Fibroblast of villous mesenchyme (primary cell): ENCODE measurements at regions not wholly inside any gene's neighbourhood (a gene's known extent, or its start where the extent isn't known, plus 50 kb on each side); places are given as distances from the start of the nearest gene placed in this dataset.

ENCODE experiments used
- DNase-seq: peaks from one replicate; pipeline ENCODE4 v3.0.0-alpha.2; 2010; ENCODE audit warnings: low read depth
- H3K4me3 ChIP-seq: 2 replicates; pipeline ENCODE4 v1.5.1; 2011; ENCODE audit warnings: low read depth, mild to moderate bottlenecking, low read length
- TF ChIP-seq, protein P1 (sequence below): IDR thresholded peaks from 2 replicates; pipeline ENCODE4 v1.5.1; 2012; ENCODE audit warnings: low read depth, mild to moderate bottlenecking, low read length; ENCODE audit not compliant: insufficient read depth

DNA sequence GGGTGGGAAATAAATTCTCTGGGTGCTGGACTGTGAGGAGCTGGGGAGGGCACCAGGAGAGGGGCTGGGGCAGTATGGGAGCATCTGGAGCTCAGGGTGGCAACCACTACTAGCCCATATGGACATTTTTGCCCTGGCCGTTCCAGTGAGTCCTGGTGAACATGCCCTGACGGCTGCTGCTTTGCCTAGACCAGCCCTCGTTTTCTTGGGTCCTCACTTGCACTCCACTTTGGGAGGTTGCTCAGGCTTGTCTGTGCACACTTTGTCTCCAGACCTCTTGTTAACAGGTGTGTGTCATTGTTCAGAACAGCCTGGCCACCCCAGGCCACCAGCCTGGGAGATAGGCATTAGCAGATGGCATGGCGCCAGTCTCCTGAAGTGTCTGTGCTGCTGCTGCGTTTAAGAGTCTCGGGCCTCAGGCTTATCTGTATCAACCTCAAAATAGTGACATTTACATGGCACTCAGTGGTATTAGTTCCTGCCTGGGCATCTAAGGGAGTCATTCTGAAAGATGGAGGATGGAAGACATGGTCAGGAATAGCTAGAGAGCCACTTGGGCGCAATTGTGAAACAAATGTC lies 190.5 kb downstream of the PTPRU start:
- no peak overlapping the region for H3K4me3 ChIP-seq
- no peak for DNase-seq
- TF ChIP-seq, protein P1, sequence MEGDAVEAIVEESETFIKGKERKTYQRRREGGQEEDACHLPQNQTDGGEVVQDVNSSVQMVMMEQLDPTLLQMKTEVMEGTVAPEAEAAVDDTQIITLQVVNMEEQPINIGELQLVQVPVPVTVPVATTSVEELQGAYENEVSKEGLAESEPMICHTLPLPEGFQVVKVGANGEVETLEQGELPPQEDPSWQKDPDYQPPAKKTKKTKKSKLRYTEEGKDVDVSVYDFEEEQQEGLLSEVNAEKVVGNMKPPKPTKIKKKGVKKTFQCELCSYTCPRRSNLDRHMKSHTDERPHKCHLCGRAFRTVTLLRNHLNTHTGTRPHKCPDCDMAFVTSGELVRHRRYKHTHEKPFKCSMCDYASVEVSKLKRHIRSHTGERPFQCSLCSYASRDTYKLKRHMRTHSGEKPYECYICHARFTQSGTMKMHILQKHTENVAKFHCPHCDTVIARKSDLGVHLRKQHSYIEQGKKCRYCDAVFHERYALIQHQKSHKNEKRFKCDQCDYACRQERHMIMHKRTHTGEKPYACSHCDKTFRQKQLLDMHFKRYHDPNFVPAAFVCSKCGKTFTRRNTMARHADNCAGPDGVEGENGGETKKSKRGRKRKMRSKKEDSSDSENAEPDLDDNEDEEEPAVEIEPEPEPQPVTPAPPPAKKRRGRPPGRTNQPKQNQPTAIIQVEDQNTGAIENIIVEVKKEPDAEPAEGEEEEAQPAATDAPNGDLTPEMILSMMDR = no peak

DNA sequence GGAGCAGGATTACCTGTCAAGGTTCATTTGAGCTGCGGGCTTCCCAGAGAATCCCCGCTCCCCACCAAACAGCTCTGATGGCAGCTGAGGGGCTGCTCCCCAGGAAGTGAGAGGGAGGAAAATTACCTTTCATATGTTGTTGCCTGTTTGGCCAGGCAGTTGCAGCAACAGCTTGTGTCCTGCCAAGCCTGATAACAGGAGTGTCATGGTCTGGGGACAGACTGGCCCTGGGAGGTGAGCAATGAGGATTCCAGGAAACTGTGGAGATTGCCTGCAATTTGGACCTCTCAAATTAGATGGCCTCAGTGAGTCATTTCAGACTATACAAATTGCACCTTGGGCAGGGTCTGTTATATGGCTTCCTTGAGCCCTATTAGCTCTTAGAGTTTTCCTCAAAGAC lies 189.3 kb downstream of the PTPRU start:
- TF ChIP-seq, protein P1 = no peak
- H3K4me3 ChIP-seq = no peak overlapping the region
- no peak for DNase-seq

DNA sequence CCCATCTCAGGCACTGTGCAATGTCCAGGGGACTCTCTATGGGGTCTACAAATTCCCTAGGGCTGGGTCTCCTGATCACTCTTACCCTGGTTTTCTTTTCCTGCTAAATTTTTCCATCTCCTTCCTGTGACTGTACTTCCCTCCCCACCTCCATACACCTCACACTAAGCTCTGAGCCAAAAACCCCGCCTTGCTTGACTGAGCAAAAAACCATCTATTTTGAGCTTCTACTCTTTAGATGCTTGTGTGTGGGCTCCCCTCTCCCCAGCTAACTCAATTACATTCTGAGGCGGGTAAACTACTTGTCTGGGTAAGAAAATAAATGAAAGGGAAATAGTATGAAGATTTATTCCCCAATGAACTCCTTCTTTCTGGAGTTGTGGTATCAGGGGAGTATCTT lies 187.9 kb downstream of the PTPRU start:
- DNase-seq = no peak
- TF ChIP-seq, protein P1 = no peak
- H3K4me3 ChIP-seq = no peak overlapping the region

DNA sequence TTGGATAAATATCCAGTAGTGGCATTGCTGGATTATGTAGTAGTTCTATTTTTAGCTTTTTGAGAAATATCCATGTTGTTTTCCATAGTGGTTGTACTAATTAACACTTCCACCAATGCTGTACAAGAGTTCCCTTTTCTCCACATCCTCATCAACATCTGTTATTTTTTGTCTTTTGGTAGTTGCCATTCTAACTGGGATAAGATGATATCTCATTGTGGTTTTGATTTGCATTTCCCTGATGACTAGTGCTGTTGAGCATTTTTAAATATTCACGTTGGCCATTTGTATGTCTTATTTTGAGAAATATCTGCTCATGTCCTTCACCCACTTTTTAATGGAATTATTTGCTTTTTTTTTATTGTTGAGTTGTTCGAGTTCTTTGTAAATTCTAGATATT lies 183.9 kb downstream of the PTPRU start:
- DNase-seq = no peak
- H3K4me3 ChIP-seq = no peak overlapping the region
- TF ChIP-seq, protein P1 = no peak

DNA sequence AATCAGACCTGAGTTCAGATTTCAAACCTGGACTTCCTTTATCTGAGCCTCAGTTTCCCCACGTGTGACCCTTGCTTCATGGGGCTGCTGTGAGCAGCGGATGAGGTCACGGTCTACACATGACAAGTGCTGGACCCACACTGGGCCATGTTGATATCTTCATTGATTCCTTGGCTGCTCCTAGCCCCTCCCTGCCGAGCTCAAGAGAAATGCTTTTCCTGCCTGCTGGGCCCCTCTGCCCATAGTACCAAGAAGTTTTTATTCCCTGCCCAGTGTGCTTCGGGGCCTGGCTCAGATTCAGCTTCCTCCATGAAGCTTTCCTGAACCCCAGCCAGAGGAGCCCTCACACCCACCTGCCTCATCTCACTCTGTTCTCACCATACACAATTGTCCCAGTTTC lies 181.6 kb downstream of the PTPRU start:
- no peak for DNase-seq
- TF ChIP-seq, protein P1 = no peak
- no peak overlapping the region for H3K4me3 ChIP-seq

DNA sequence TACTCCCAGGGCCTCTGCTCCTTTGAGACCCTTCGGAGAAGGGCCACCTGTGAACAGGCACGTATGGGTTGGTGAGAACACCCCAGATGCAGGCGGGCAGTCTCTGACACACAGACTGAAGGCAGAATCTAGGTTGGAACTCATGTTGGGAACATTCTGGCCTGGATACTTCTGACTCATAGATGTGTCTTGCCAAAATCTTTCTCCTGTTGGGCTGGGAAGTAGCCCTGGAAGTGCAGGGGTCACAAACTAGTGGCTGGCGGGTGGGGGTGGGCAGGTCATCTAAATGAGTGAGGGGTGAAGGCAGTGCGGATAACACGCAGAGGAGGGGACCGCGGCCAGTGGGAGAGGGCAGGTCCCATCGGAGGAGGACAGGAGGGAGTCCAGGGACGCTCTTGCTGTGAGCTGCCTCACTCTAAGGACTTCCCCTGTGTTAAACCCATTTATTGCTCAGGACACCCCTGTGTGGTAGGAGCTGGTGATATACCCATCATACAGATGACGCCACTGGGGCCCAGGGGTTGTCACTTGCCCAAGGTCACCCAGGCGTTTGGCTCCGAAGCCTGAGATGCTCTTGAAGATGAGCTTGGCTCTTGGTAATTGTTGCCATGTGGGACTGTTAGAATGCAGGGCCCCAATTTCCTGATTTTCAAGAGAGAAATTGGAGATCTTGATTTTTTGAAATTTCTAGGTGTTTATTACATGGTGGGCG lies 181.0 kb downstream of the PTPRU start:
- DNase-seq = peak; percentile 7
- TF ChIP-seq, protein P1 = no peak
- no peak overlapping the region for H3K4me3 ChIP-seq
